Upper lobe of left lung (tissue), 6 donors: ENCODE measurements at regions not wholly inside any gene's neighbourhood (a gene's known extent, or its start where the extent isn't known, plus 50 kb on each side); places are given as distances from the start of the nearest gene placed in this dataset.

Experiments used
- ATAC-seq, 2 donors: fragments of 200-7000 bp; cut with Tn5 transposase; one replicate each; pipeline ENCODE4 v1.9.1; 2022; ENCODE audit warnings: mild to moderate bottlenecking in 2 of 2, moderate library complexity in 2 of 2; ENCODE audit not compliant: low FRiP score in 2 of 2
- DNase-seq, 2 donors: peaks; one replicate each; pipeline ENCODE4 v3.0.0-alpha.2; 2019 to 2020
- H3K27ac ChIP-seq, 4 donors: fragments of 200-600 bp; sonication (generic); one replicate each; pipeline ENCODE4 v1.5.1; 2016 to 2019
- H3K27me3 ChIP-seq, 4 donors: fragments of 200-600 bp; sonication (generic); one replicate each; pipeline ENCODE4 v1.5.1; 2017 to 2019
- H3K36me3 ChIP-seq, 4 donors: fragments of 200-600 bp; sonication (generic); one replicate each; pipeline ENCODE4 v1.5.1; 2016 to 2019
- H3K4me1 ChIP-seq, 4 donors: fragments of 200-600 bp; sonication (generic); one replicate each; pipeline ENCODE4 v1.5.1; 2018 to 2019
- H3K4me3 ChIP-seq, 4 donors: fragments of 200-600 bp; sonication (generic); one replicate each; pipeline ENCODE4 v1.5.1; 2017 to 2019; ENCODE audit warnings: mild to moderate bottlenecking in 2 of 4, moderate library complexity in 1 of 4
- H3K9me3 ChIP-seq, 4 donors: fragments of 200-600 bp; sonication (generic); one replicate each; pipeline ENCODE4 v1.5.1; 2018 to 2019
- CTCF ChIP-seq, 6 experiments: fragments of 450-650 bp in 4 of 6; fragments of 200-600 bp in 2 of 6; sonication (generic) in 2 of 6; IDR thresholded peaks; one replicate each; pipeline ENCODE4 v1.5.1; 2016 to 2019; ENCODE audit warnings: antibody characterized with exemption in 6 of 6
- EP300 ChIP-seq, 4 donors: sonication (generic); formaldehyde crosslinking; IDR thresholded peaks; one replicate each; pipeline ENCODE4 v1.5.1; 2017; ENCODE audit warnings: antibody characterized with exemption in 4 of 4, control low read depth in 2 of 4
- POLR2A ChIP-seq, 4 donors: fragments of 450-650 bp; IDR thresholded peaks; one replicate each; pipeline ENCODE4 v1.5.1; 2016 to 2017; ENCODE audit warnings: antibody characterized with exemption in 4 of 4, mild to moderate bottlenecking in 2 of 4
- POLR2AphosphoS5 ChIP-seq, 2 donors: sonication (generic); formaldehyde crosslinking; IDR thresholded peaks; one replicate each; pipeline ENCODE4 v1.5.1; 2017; ENCODE audit warnings: antibody characterized with exemption in 2 of 2
- WGBS, 2 donors: methylation state at CpG; one replicate each; pipeline ENCODE4 v1.1.5; 2017 to 2018; 5-methylcytosine and 5-hydroxymethylcytosine counted together
- donor health status: DM: no; HTN: no; CAD: no; lungs with moderate emphysema.
- donor health status: DM: no; HTN: yes; CAD: no; lungs with severe emphysema.

GRCh38 chr2:31735716-31736115 lies 155.0 kb upstream of the SRD5A2 start:
- ATAC-seq (no peak), DNase-seq (no peak)
- TF ChIP-seq POLR2A (IDR thresholded peaks at IDR 0.05) (no peak), EP300 (IDR thresholded peaks at IDR 0.05) (no peak), CTCF (IDR thresholded peaks at IDR 0.05) (no peak), POLR2AphosphoS5 (IDR thresholded peaks at IDR 0.05) (no peak)
- no peaks in the 10 kb centered on the region for H3K27me3 ChIP-seq
- no peak overlapping the region for H3K27ac ChIP-seq
- no peak overlapping the region for H3K4me3 ChIP-seq
- H3K4me1 ChIP-seq, result peaks cover 0 to 3% (median 0%) of the 10 kb centered on the region in 4 donors
- 68 to 75% methylated on average over 2 of the region's 2 CpGs for WGBS, 2 donors
- no peaks in the 10 kb centered on the region for H3K36me3 ChIP-seq
- H3K9me3 ChIP-seq, result no peaks in the 10 kb centered on the region

GRCh38 chr2:31729442-31730092 lies 148.8 kb upstream of the SRD5A2 start:
- Histone ChIP-seq H3K4me1 (no peaks in the 10 kb centered on the region), H3K27ac (no peak overlapping the region), H3K27me3 (no peaks in the 10 kb centered on the region), H3K36me3 (no peaks in the 10 kb centered on the region), H3K4me3 (no peak overlapping the region), H3K9me3 (no peaks in the 10 kb centered on the region)
- DNase-seq (no peak), ATAC-seq (no peak)
- 77 to 81% methylated on average over 5 of the region's 5 CpGs for WGBS, 2 donors
- TF ChIP-seq CTCF (IDR thresholded peaks at IDR 0.05) (peak in 1 of 6 experiments; percentile 11), EP300 (IDR thresholded peaks at IDR 0.05) (no peak)

- Histone ChIP-seq H3K36me3 (no peaks in the 10 kb centered on the region), H3K9me3 (no peaks in the 10 kb centered on the region), H3K27me3 (no peaks in the 10 kb centered on the region), H3K4me3 (no peak overlapping the region), H3K4me1 (no peaks in the 10 kb centered on the region), H3K27ac (no peak overlapping the region)
- no peak for TF ChIP-seq POLR2A (IDR thresholded peaks at IDR 0.05)
- TF ChIP-seq CTCF (IDR thresholded peaks at IDR 0.05), result no peak
- TF ChIP-seq EP300 (IDR thresholded peaks at IDR 0.05), result no peak
- no peak for TF ChIP-seq POLR2AphosphoS5 (IDR thresholded peaks at IDR 0.05)
- ATAC-seq, result peak in 1 of 2 donors; percentile 22
- no peak for DNase-seq
- WGBS, 2 donors, result 92 to 94% methylated on average over 2 of the region's 2 CpGs
Observed at GRCh38 chr2:31729065-31729439, 148.3 kb upstream of the SRD5A2 start.

- Histone ChIP-seq H3K36me3 (no peaks in the 10 kb centered on the region), H3K27ac (no peak overlapping the region), H3K27me3 (no peaks in the 10 kb centered on the region), H3K9me3 (no peaks in the 10 kb centered on the region), H3K4me1 (no peaks in the 10 kb centered on the region), H3K4me3 (no peak overlapping the region)
- TF ChIP-seq CTCF (IDR thresholded peaks at IDR 0.05) (no peak), POLR2A (IDR thresholded peaks at IDR 0.05) (no peak), POLR2AphosphoS5 (IDR thresholded peaks at IDR 0.05) (no peak), EP300 (IDR thresholded peaks at IDR 0.05) (no peak)
- 81 to 89% methylated on average over 1 to 2 of the region's 2 CpGs for WGBS, 2 donors
- ATAC-seq, result peak in 1 of 2 donors; percentile 65
- DNase-seq, result no peak
Observed at GRCh38 chr2:31728406-31729064, 147.8 kb upstream of the SRD5A2 start.

- H3K4me3 ChIP-seq, result no peak overlapping the region
- H3K4me1 ChIP-seq, result no peaks in the 10 kb centered on the region
- ATAC-seq, result no peak
- no peaks in the 10 kb centered on the region for H3K9me3 ChIP-seq
- WGBS, 2 donors, result 92 to 95% methylated on average over 2 of the region's 2 CpGs
- no peak overlapping the region for H3K27ac ChIP-seq
- no peaks in the 10 kb centered on the region for H3K27me3 ChIP-seq
- TF ChIP-seq CTCF (IDR thresholded peaks at IDR 0.05) (no peak), POLR2AphosphoS5 (IDR thresholded peaks at IDR 0.05) (no peak), POLR2A (IDR thresholded peaks at IDR 0.05) (no peak), EP300 (IDR thresholded peaks at IDR 0.05) (no peak)
- no peaks in the 10 kb centered on the region for H3K36me3 ChIP-seq
- DNase-seq, result no peak
Observed at GRCh38 chr2:31726457-31726856, 145.7 kb upstream of the SRD5A2 start.
